ENCODE measurements at regions not wholly inside any gene's neighbourhood (a gene's known extent, or its start where the extent isn't known, plus 50 kb on each side); places are given as distances from the start of the nearest gene placed in this dataset.
"Not testable (repeated sequence)": the region's sequence is repeated elsewhere in the genome, so short reads cannot be mapped to it uniquely, and the experiment has no call there.

- peak in 1 of 2 experiments; percentile 27 for DNase-seq
These were observed 200.3 kb downstream of the BCL2L11 start for GRCh38 chr2:111320965-111321364.

GRCh38 chr2:111323384-111323783 is 202.7 kb downstream of the BCL2L11 start:
- not testable (repeated sequence) for DNase-seq

- not testable (repeated sequence) for DNase-seq
These were observed 207.0 kb downstream of the BCL2L11 start for GRCh38 chr2:111327726-111328125.

- not testable (repeated sequence) for DNase-seq
These were observed 208.6 kb downstream of the BCL2L11 start for GRCh38 chr2:111329309-111329708.

- DNase-seq = not testable (repeated sequence)
These were observed 210.5 kb downstream of the BCL2L11 start for GRCh38 chr2:111331099-111331724.

GRCh38 chr2:111335220-111335907 is 214.7 kb downstream of the BCL2L11 start:
- not testable (repeated sequence) for DNase-seq

GRCh38 chr2:111338474-111338873 is 217.8 kb downstream of the BCL2L11 start:
- not testable (repeated sequence) for DNase-seq

- DNase-seq = not testable (repeated sequence)
These were observed 218.8 kb downstream of the BCL2L11 start for GRCh38 chr2:111339476-111339875.

GRCh38 chr2:111344590-111344989 is 223.9 kb downstream of the BCL2L11 start:
- not testable (repeated sequence) for DNase-seq

GRCh38 chr2:111345439-111345838 is 224.7 kb downstream of the BCL2L11 start:
- not testable (repeated sequence) for DNase-seq

- not testable (repeated sequence) for DNase-seq
These were observed 225.6 kb downstream of the BCL2L11 start for GRCh38 chr2:111346018-111346930.

- not testable (repeated sequence) for DNase-seq
These were observed 227.0 kb downstream of the BCL2L11 start for GRCh38 chr2:111347695-111348094.

- DNase-seq = not testable (repeated sequence)
These were observed 227.6 kb downstream of the BCL2L11 start for GRCh38 chr2:111348316-111348715.

GRCh38 chr2:111355022-111355817 is 234.5 kb downstream of the BCL2L11 start:
- DNase-seq = not testable (repeated sequence)

GRCh38 chr2:111355823-111356511 is 235.3 kb downstream of the BCL2L11 start:
- DNase-seq = not testable (repeated sequence)

- DNase-seq = not testable (repeated sequence)
These were observed 235.9 kb downstream of the BCL2L11 start for GRCh38 chr2:111356512-111357031.

GRCh38 chr2:111365986-111366640 is 245.4 kb downstream of the BCL2L11 start:
- not testable (repeated sequence) for DNase-seq

GRCh38 chr2:111366641-111367029 is 245.9 kb downstream of the BCL2L11 start:
- not testable (repeated sequence) for DNase-seq

- not testable (repeated sequence) for DNase-seq
These were observed 246.4 kb downstream of the BCL2L11 start for GRCh38 chr2:111367080-111367479.

GRCh38 chr2:111367871-111368270 is 247.2 kb downstream of the BCL2L11 start:
- not testable (repeated sequence) for DNase-seq

- DNase-seq = not testable (repeated sequence)
These were observed 247.6 kb downstream of the BCL2L11 start for GRCh38 chr2:111368288-111368687.
